CD1c-positive myeloid dendritic cell (primary cell): ENCODE measurements at regions not wholly inside any gene's neighbourhood (a gene's known extent, or its start where the extent isn't known, plus 50 kb on each side); places are given as distances from the start of the nearest gene placed in this dataset.
"Not testable (repeated sequence)": the region's sequence is repeated elsewhere in the genome, so short reads cannot be mapped to it uniquely, and the experiment has no call there.

Experiments
- DNase-seq: peaks from one replicate; pipeline ENCODE4 v3.0.0-alpha.2; 2016; ENCODE audit errors: extremely low spot score

GRCh38 chr7:12985752-12986151 lies 298.3 kb downstream of the ARL4A start:
- no peak for DNase-seq

GRCh38 chr7:12987238-12987637 lies 299.8 kb downstream of the ARL4A start:
- DNase-seq, result no peak

- DNase-seq, result no peak
These were observed 303.0 kb downstream of the ARL4A start for GRCh38 chr7:12990440-12990839.

- no peak for DNase-seq
These were observed 305.6 kb downstream of the ARL4A start for GRCh38 chr7:12993025-12993424.

- DNase-seq, result no peak
These were observed 308.6 kb downstream of the ARL4A start for GRCh38 chr7:12995912-12996469.

- DNase-seq, result no peak
These were observed 319.9 kb downstream of the ARL4A start for GRCh38 chr7:13007331-13007730.

GRCh38 chr7:13009517-13009916 lies 322.1 kb downstream of the ARL4A start:
- no peak for DNase-seq

GRCh38 chr7:13014011-13014410 lies 326.6 kb downstream of the ARL4A start:
- no peak for DNase-seq

GRCh38 chr7:13016036-13016581 lies 328.7 kb downstream of the ARL4A start:
- no peak for DNase-seq

- no peak for DNase-seq
These were observed 329.3 kb downstream of the ARL4A start for GRCh38 chr7:13016592-13017332.

- DNase-seq, result no peak
These were observed 330.0 kb downstream of the ARL4A start for GRCh38 chr7:13017333-13017857.

- no peak for DNase-seq
These were observed 330.4 kb downstream of the ARL4A start for GRCh38 chr7:13017881-13018280.

- no peak for DNase-seq
These were observed 334.3 kb downstream of the ARL4A start for GRCh38 chr7:13021566-13022300.

- DNase-seq, result no peak
These were observed 336.8 kb downstream of the ARL4A start for GRCh38 chr7:13024121-13024674.

- DNase-seq, result not testable (repeated sequence)
These were observed 337.6 kb downstream of the ARL4A start for GRCh38 chr7:13025043-13025442.

- DNase-seq, result no peak
These were observed 339.9 kb downstream of the ARL4A start for GRCh38 chr7:13027321-13027720.

- no peak for DNase-seq
These were observed 340.8 kb downstream of the ARL4A start for GRCh38 chr7:13028036-13028824.

- no peak for DNase-seq
These were observed 341.3 kb downstream of the ARL4A start for GRCh38 chr7:13028825-13029099.

- no peak for DNase-seq
These were observed 344.0 kb downstream of the ARL4A start for GRCh38 chr7:13031468-13031867.

- no peak for DNase-seq
These were observed 344.7 kb downstream of the ARL4A start for GRCh38 chr7:13032084-13032483.

- no peak for DNase-seq
These were observed 345.1 kb downstream of the ARL4A start for GRCh38 chr7:13032576-13032975.

GRCh38 chr7:13034693-13035092 lies 347.3 kb downstream of the ARL4A start:
- no peak for DNase-seq
